DOHH2 (cell line): ENCODE measurements at regions not wholly inside any gene's neighbourhood (a gene's known extent, or its start where the extent isn't known, plus 50 kb on each side); places are given as distances from the start of the nearest gene placed in this dataset.

Experiments
- H3F3A ChIP-seq: fragments of 200-600 bp; sonication (generic), shearing (Covaris generic); 2 replicates; pipeline ENCODE4 v1.6.0; 2016; ENCODE audit warnings: antibody characterized with exemption, mild to moderate bottlenecking; ENCODE audit not compliant: control insufficient read depth, insufficient read depth
- H3K27ac ChIP-seq: fragments of 200-600 bp; sonication (generic); 2 replicates; pipeline ENCODE4 v1.5.1; 2014; ENCODE audit warnings: low read depth, mild to moderate bottlenecking, low read length, moderate library complexity
- H3K27me3 ChIP-seq: fragments of 200-600 bp; sonication (generic); 2 replicates; pipeline ENCODE4 v1.6.1; 2014; ENCODE audit warnings: mild to moderate bottlenecking, low read length, mixed read lengths; ENCODE audit not compliant: control insufficient read depth
- H3K36me3 ChIP-seq: fragments of 200-600 bp; sonication (generic); 2 replicates; pipeline ENCODE4 v1.6.1; 2014; ENCODE audit warnings: mild to moderate bottlenecking, low read length, moderate library complexity, mixed read lengths; ENCODE audit not compliant: control insufficient read depth
- H3K4me1 ChIP-seq: fragments of 200-600 bp; sonication (generic); 2 replicates; pipeline ENCODE4 v1.6.1; 2014; ENCODE audit warnings: mild to moderate bottlenecking, low read length, mixed read lengths; ENCODE audit not compliant: control insufficient read depth
- H3K4me2 ChIP-seq: fragments of 200-600 bp; sonication (generic); 2 replicates; pipeline ENCODE4 v1.6.0; 2014; ENCODE audit warnings: mild to moderate bottlenecking, low read length, moderate library complexity
- H3K4me3 ChIP-seq: fragments of 200-600 bp; sonication (generic); 2 replicates; pipeline ENCODE4 v1.5.1; 2014; ENCODE audit warnings: mild to moderate bottlenecking, low read length, mixed read lengths
- H3K79me2 ChIP-seq: fragments of 200-600 bp; sonication (generic); 2 replicates; pipeline ENCODE4 v1.6.1; 2014; ENCODE audit warnings: mild to moderate bottlenecking, low read length, mixed read lengths; ENCODE audit not compliant: control insufficient read depth
- H3K9me2 ChIP-seq: fragments of 200-600 bp; sonication (generic); replicated peaks from 2 replicates; pipeline ENCODE4 v1.6.1; 2014; ENCODE audit warnings: mild to moderate bottlenecking, low read length, mixed read lengths; ENCODE audit not compliant: control insufficient read depth
- H3K9me3 ChIP-seq: fragments of 200-600 bp; sonication (generic); 2 replicates; pipeline ENCODE4 v1.6.1; 2014; ENCODE audit warnings: antibody characterized with exemption, low read length, mixed read lengths; ENCODE audit not compliant: control insufficient read depth, insufficient read depth
- H4K20me1 ChIP-seq: fragments of 200-600 bp; sonication (generic); 2 replicates; pipeline ENCODE4 v1.6.0; 2014; ENCODE audit warnings: low read depth, mild to moderate bottlenecking, antibody characterized with exemption, low read length, moderate library complexity; ENCODE audit not compliant: control insufficient read depth, insufficient read depth
- CTCF ChIP-seq: fragments of 200-600 bp; sonication (generic); IDR thresholded peaks from one replicate; pipeline ENCODE4 v1.5.1; 2014; ENCODE audit warnings: antibody characterized with exemption, mild to moderate bottlenecking, low read depth, low read length; ENCODE audit not compliant: poor library complexity, severe bottlenecking
- EZH2phosphoT487 ChIP-seq: fragments of 200-600 bp; sonication (generic); IDR thresholded peaks from 2 replicates; pipeline ENCODE4 v1.6.1; 2017; ENCODE audit warnings: borderline replicate concordance, mild to moderate bottlenecking, antibody characterized with exemption, low read length, moderate library complexity, mixed read lengths

GRCh38 chr3:31182661-31183060, 288.2 kb upstream of the GADL1 start:
- Histone ChIP-seq H3K27ac (no peak overlapping the region), H3K4me2 (no peak overlapping the region), H3K4me3 (no peak overlapping the region), H3K9me3 (no peaks in the 10 kb centered on the region), H3F3A (no peaks in the 10 kb centered on the region), H3K4me1 (no peaks in the 10 kb centered on the region), H4K20me1 (no peaks in the 10 kb centered on the region), H3K27me3 (no peaks in the 10 kb centered on the region), H3K79me2 (no peaks in the 10 kb centered on the region), H3K9me2 (no peaks in the 10 kb centered on the region), H3K36me3 (no peaks in the 10 kb centered on the region)
- TF ChIP-seq EZH2phosphoT487 (no peak), CTCF (no peak)

- Histone ChIP-seq H3K4me1 (no peaks in the 10 kb centered on the region), H3K9me2 (no peaks in the 10 kb centered on the region)
These were observed 290.0 kb upstream of the GADL1 start for GRCh38 chr3:31184261-31185061.

GRCh38 chr3:31185062-31185357, 290.5 kb upstream of the GADL1 start:
- no peaks in the 10 kb centered on the region for H4K20me1 ChIP-seq
- H3K9me2 ChIP-seq: no peaks in the 10 kb centered on the region
- H3K27ac ChIP-seq: no peak overlapping the region
- H3K4me3 ChIP-seq: no peak overlapping the region
- no peaks in the 10 kb centered on the region for H3K79me2 ChIP-seq
- no peaks in the 10 kb centered on the region for H3K4me1 ChIP-seq
- H3K27me3 ChIP-seq: no peaks in the 10 kb centered on the region
- H3F3A ChIP-seq: no peaks in the 10 kb centered on the region
- H3K9me3 ChIP-seq: no peaks in the 10 kb centered on the region
- H3K36me3 ChIP-seq: no peaks in the 10 kb centered on the region
- no peak for TF ChIP-seq EZH2phosphoT487
- TF ChIP-seq CTCF: no peak
- no peak overlapping the region for H3K4me2 ChIP-seq

More at GRCh38 chr3:31184261-31185061, 290.0 kb upstream of the GADL1 start:
- H4K20me1 ChIP-seq: no peaks in the 10 kb centered on the region
- H3K79me2 ChIP-seq: no peaks in the 10 kb centered on the region
- H3K27ac ChIP-seq: no peak overlapping the region
- no peaks in the 10 kb centered on the region for H3K9me3 ChIP-seq
- no peak for TF ChIP-seq EZH2phosphoT487
- no peak for TF ChIP-seq CTCF
- H3K4me2 ChIP-seq: no peak overlapping the region
- H3K36me3 ChIP-seq: no peaks in the 10 kb centered on the region
- no peaks in the 10 kb centered on the region for H3F3A ChIP-seq
- no peaks in the 10 kb centered on the region for H3K27me3 ChIP-seq
- no peak overlapping the region for H3K4me3 ChIP-seq
